CD14-positive monocyte (primary cell): ENCODE measurements at regions not wholly inside any gene's neighbourhood (a gene's known extent, or its start where the extent isn't known, plus 50 kb on each side); places are given as distances from the start of the nearest gene placed in this dataset.
"Not testable (repeated sequence)": the region's sequence is repeated elsewhere in the genome, so short reads cannot be mapped to it uniquely, and the experiment has no call there.

Experiments
- DNase-seq, 3 donors: peaks; one replicate each; pipeline ENCODE4 v3.0.0-alpha.2; 2011 to 2022
- H2AFZ ChIP-seq: 2 replicates; pipeline ENCODE4 v1.6.0; 2012; ENCODE audit warnings: mild to moderate bottlenecking, low read depth, low read length, inconsistent platforms; ENCODE audit not compliant: insufficient read depth, poor library complexity, severe bottlenecking
- H3K27ac ChIP-seq, 2 donors: 1 replicate in 1 of 2; 2 replicates in 1 of 2; pipeline ENCODE4 v1.5.1; 2012 to 2013; ENCODE audit warnings: low read length in 2 of 2, control low read depth in 1 of 2, inconsistent platforms in 1 of 2, low read depth in 1 of 2, mild to moderate bottlenecking in 1 of 2
- H3K27me3 ChIP-seq, 2 donors: one replicate each; pipeline versions ENCODE4 v1.6.0 to v1.6.1; 2011 to 2013; ENCODE audit warnings: low read length in 2 of 2; ENCODE audit not compliant: control insufficient read depth in 2 of 2, insufficient read depth in 2 of 2
- H3K36me3 ChIP-seq, 2 donors: replicated peaks in 1 of 2; 1 replicate in 1 of 2; 2 replicates in 1 of 2; pipeline versions ENCODE4 v1.5.1 to v1.6.1; 2012 to 2013; ENCODE audit warnings: low read length in 2 of 2, control low read depth in 1 of 2, inconsistent platforms in 1 of 2, mild to moderate bottlenecking in 1 of 2; ENCODE audit not compliant: insufficient read depth in 2 of 2, control insufficient read depth in 1 of 2
- H3K4me1 ChIP-seq, 2 donors: 1 replicate in 1 of 2; 2 replicates in 1 of 2; pipeline versions ENCODE4 v1.5.1 to v1.6.1; 2012 to 2013; ENCODE audit warnings: low read length in 2 of 2, control low read depth in 1 of 2, inconsistent platforms in 1 of 2, mild to moderate bottlenecking in 1 of 2, moderate library complexity in 1 of 2; ENCODE audit not compliant: insufficient read depth in 2 of 2, control insufficient read depth in 1 of 2
- H3K4me2 ChIP-seq: replicated peaks from 2 replicates; pipeline ENCODE3; 2012; ENCODE audit warnings: low read length, moderate library complexity, mild to moderate bottlenecking; ENCODE audit not compliant: poor library complexity, severe bottlenecking; ENCODE audit errors: extremely low read depth
- H3K4me3 ChIP-seq, 3 experiments: fragments of 200-600 bp in 1 of 3; sonication (generic) in 1 of 3; replicated peaks in 1 of 3; 1 replicate in 2 of 3; 2 replicates in 1 of 3; pipeline ENCODE4 v1.5.1; 2011 to 2013; ENCODE audit warnings: low read length in 3 of 3, mild to moderate bottlenecking in 3 of 3, control low read depth in 2 of 3, low read depth in 2 of 3, inconsistent platforms in 1 of 3, moderate library complexity in 1 of 3
- H3K79me2 ChIP-seq: 2 replicates; pipeline ENCODE4 v1.6.0; 2012; ENCODE audit warnings: mild to moderate bottlenecking, control low read depth, inconsistent platforms, low read length, moderate library complexity; ENCODE audit not compliant: insufficient read depth
- H3K9ac ChIP-seq: 2 replicates; pipeline ENCODE4 v1.6.0; 2017; ENCODE audit warnings: low read length, mild to moderate bottlenecking; ENCODE audit not compliant: insufficient read depth, poor library complexity, severe bottlenecking
- H3K9me3 ChIP-seq, 2 donors: replicated peaks in 1 of 2; 1 replicate in 1 of 2; 2 replicates in 1 of 2; pipeline versions ENCODE4 v1.5.1 to v1.6.1; 2012 to 2013; ENCODE audit warnings: low read length in 2 of 2, control low read depth in 1 of 2; ENCODE audit not compliant: control insufficient read depth in 1 of 2, insufficient read depth in 1 of 2
- H4K20me1 ChIP-seq: 2 replicates; pipeline ENCODE4 v1.6.0; 2012; ENCODE audit warnings: mild to moderate bottlenecking, low read length, control low read depth, moderate library complexity; ENCODE audit not compliant: insufficient read depth
- H3K27ac Mint-ChIP-seq, 7 donors: one replicate each; pipeline ENCODE4 v1.8.0; 2020; ENCODE audit warnings: mild to moderate bottlenecking in 7 of 7, mixed read lengths in 7 of 7, moderate library complexity in 6 of 7, inconsistent platforms in 2 of 7
- H3K27me3 Mint-ChIP-seq, 3 donors: one replicate each; pipeline ENCODE4 v1.8.0; 2021 to 2022; ENCODE audit warnings: low read depth in 3 of 3, mild to moderate bottlenecking in 3 of 3, mixed read lengths in 3 of 3, moderate library complexity in 3 of 3, inconsistent platforms in 1 of 3
- H3K36me3 Mint-ChIP-seq, 2 donors: one replicate each; pipeline ENCODE4 v1.8.0; 2020; ENCODE audit warnings: mixed read lengths in 2 of 2, inconsistent platforms in 1 of 2, mild to moderate bottlenecking in 1 of 2
- H3K4me1 Mint-ChIP-seq: one replicate; pipeline ENCODE4 v1.8.0; 2020; ENCODE audit warnings: mild to moderate bottlenecking, mixed read lengths
- H3K4me3 Mint-ChIP-seq, 2 donors: one replicate each; pipeline ENCODE4 v1.8.0; 2020; ENCODE audit warnings: mild to moderate bottlenecking in 2 of 2, mixed read lengths in 2 of 2, moderate library complexity in 1 of 2
- H3K9me3 Mint-ChIP-seq, 7 donors: one replicate each; pipeline ENCODE4 v1.8.0; 2020 to 2022; ENCODE audit warnings: mixed read lengths in 7 of 7, mild to moderate bottlenecking in 6 of 7, moderate library complexity in 6 of 7, inconsistent platforms in 2 of 7
- CTCF ChIP-seq: fragments of 200-600 bp; IDR thresholded peaks from one replicate; pipeline ENCODE4 v1.8.0; 2022; ENCODE audit warnings: antibody characterized with exemption, mild to moderate bottlenecking
- WGBS: methylation state at CpG from one replicate; pipeline ENCODE4 v1.1.5; 2013; ENCODE audit warnings: missing lambda C conversion rate; ENCODE audit not compliant: insufficient coverage; 5-methylcytosine and 5-hydroxymethylcytosine counted together
- intact Hi-C, 2 donors: fragments of 100-400 bp; cut with micrococcal nuclease; formaldehyde crosslinking; loops; one replicate each; pipeline versions ENCODE4 v1.15.0 to v1.15.1; 2023

GRCh38 chr14:106790189-106791036 lies 1264.0 kb downstream of the TMEM121 start:
- Histone ChIP-seq H4K20me1 (no peaks in the 10 kb centered on the region), H3K27ac (no peak overlapping the region), H2AFZ (peak overlapping the region; percentile 46), H3K9ac (no peak overlapping the region), H3K9me3 (no peaks in the 10 kb centered on the region), H3K4me1 (no peaks in the 10 kb centered on the region), H3K36me3 (no peaks in the 10 kb centered on the region), H3K4me3 (no peak overlapping the region), H3K79me2 (no peaks in the 10 kb centered on the region), H3K4me2 (no peak overlapping the region), H3K27me3 (no peaks in the 10 kb centered on the region)
- 4% methylated on average over 12 of the region's 17 CpGs for WGBS
- Mint-ChIP-seq H3K36me3 (no peaks in the 10 kb centered on the region), H3K4me1 (peaks cover 13% of the 10 kb centered on the region), H3K27ac (no peak overlapping the region), H3K9me3 (no peaks in the 10 kb centered on the region), H3K27me3 (peaks cover 0 to 2% (median 0%) of the 10 kb centered on the region in 3 donors), H3K4me3 (no peak overlapping the region)
- intact Hi-C loops = no loop called here
- TF ChIP-seq CTCF = peak; percentile 95
- peak; percentile 29 to 48 (median 43) for DNase-seq

DNA sequence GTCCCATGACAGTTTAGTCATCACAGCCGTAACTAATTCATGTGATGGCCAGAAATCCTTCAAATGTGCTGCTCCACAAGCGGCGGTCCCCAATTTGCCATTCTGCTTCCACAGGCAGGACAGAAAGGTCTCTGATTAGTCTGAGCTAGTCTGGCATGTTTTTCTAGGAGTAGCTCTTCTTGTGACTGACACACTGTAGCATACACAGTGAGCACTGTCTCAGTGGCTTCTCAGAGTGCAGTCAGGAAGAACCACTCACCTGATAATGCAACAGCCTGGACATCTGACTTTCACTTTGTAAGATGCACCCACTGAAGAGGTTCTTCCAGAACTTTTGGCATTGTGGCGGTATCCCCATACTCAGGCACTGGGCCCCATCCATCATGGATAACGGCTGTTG lies 1266.2 kb downstream of the TMEM121 start:
- Mint-ChIP-seq H3K27ac (no peak overlapping the region), H3K36me3 (no peaks in the 10 kb centered on the region), H3K4me1 (peaks cover 13% of the 10 kb centered on the region), H3K9me3 (peaks cover 0 to under 1% (median 0%) of the 10 kb centered on the region in 7 donors), H3K4me3 (no peak overlapping the region), H3K27me3 (peaks cover 0 to 2% (median 0%) of the 10 kb centered on the region in 3 donors)
- Histone ChIP-seq H3K36me3 (no peaks in the 10 kb centered on the region), H2AFZ (no peak overlapping the region), H3K27ac (no peak overlapping the region), H3K4me3 (no peak overlapping the region), H4K20me1 (no peaks in the 10 kb centered on the region), H3K27me3 (no peaks in the 10 kb centered on the region), H3K9me3 (no peaks in the 10 kb centered on the region), H3K9ac (no peak overlapping the region), H3K4me2 (no peak overlapping the region), H3K79me2 (no peaks in the 10 kb centered on the region), H3K4me1 (no peaks in the 10 kb centered on the region)
- intact Hi-C loops = no loop called here
- WGBS = 95% methylated on average over 5 of the region's 5 CpGs
- DNase-seq = no peak
- TF ChIP-seq CTCF = no peak

DNA sequence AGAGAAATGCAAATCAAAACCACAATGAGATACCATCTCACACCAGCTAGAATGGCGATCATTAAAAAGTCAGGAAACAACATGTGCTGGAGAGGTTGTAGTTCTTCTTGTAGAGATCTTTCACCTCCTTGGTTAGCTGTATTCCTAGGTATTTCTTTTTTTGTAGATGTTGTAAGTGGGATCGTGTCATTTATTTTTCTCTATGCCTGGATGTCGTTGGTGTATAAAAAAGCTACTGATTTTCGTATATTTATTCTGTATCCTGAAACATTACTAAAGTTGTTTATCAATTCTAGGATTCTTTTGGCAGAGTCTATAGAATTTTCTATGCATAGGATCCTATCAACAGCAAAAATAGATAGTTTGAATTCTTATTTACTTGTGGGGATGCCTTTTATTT lies 1271.8 kb downstream of the TMEM121 start:
- intact Hi-C loops, H3K79me2 ChIP-seq, H4K20me1 ChIP-seq, H3K27me3 Mint-ChIP-seq, H3K36me3 Mint-ChIP-seq, H3K9me3 ChIP-seq, H3K4me1 Mint-ChIP-seq, DNase-seq, H3K27ac ChIP-seq, H3K4me3 ChIP-seq, H3K27ac Mint-ChIP-seq, H3K9ac ChIP-seq, H3K4me3 Mint-ChIP-seq, H3K27me3 ChIP-seq, H3K4me2 ChIP-seq, H3K4me1 ChIP-seq, H3K9me3 Mint-ChIP-seq, H3K36me3 ChIP-seq, H2AFZ ChIP-seq: not testable (repeated sequence)
- WGBS = no CpG with 5 or more reads among the region's 4 CpGs
